ENCODE measurements at regions not wholly inside any gene's neighbourhood (a gene's known extent, or its start where the extent isn't known, plus 50 kb on each side); places are given as distances from the start of the nearest gene placed in this dataset.

GRCh38 chr2:120607996-120608395, 127.7 kb upstream of the GLI2 start:
- no peak for TF ChIP-seq CTCF (IDR thresholded peaks at IDR 0.05; ENCODE audit: low read depth, low read length, poor library complexity, severe bottlenecking)
- TF ChIP-seq EZH2phosphoT487 (IDR thresholded peaks at IDR 0.05; ENCODE audit: borderline replicate concordance, low read length): no peak
